GM12891 (cell line): ENCODE measurements at regions not wholly inside any gene's neighbourhood (a gene's known extent, or its start where the extent isn't known, plus 50 kb on each side); places are given as distances from the start of the nearest gene placed in this dataset.

Experiments used
- PAX5 ChIP-seq: IDR thresholded peaks from 2 replicates; pipeline ENCODE4 v1.6.1; 2011; ENCODE audit warnings: low read length, moderate library complexity, mild to moderate bottlenecking; ENCODE audit not compliant: insufficient read depth, severe bottlenecking
- POLR2AphosphoS5 ChIP-seq: IDR thresholded peaks from 2 replicates; pipeline ENCODE4 v1.6.1; 2011; ENCODE audit warnings: low read depth, low read length, control low read depth
- TAF1 ChIP-seq: IDR thresholded peaks from 2 replicates; pipeline ENCODE4 v1.6.1; 2011; ENCODE audit warnings: low read depth, low read length, control low read depth

- TF ChIP-seq PAX5 (no peak), TAF1 (no peak), POLR2AphosphoS5 (no peak)
These were observed 94.7 kb downstream of the SIK1 start for GRCh38 chr21:43331962-43332828.
